ENCODE measurements at regions not wholly inside any gene's neighbourhood (a gene's known extent, or its start where the extent isn't known, plus 50 kb on each side); places are given as distances from the start of the nearest gene placed in this dataset.
"Not testable (repeated sequence)": the region's sequence is repeated elsewhere in the genome, so short reads cannot be mapped to it uniquely, and the experiment has no call there.

DNA sequence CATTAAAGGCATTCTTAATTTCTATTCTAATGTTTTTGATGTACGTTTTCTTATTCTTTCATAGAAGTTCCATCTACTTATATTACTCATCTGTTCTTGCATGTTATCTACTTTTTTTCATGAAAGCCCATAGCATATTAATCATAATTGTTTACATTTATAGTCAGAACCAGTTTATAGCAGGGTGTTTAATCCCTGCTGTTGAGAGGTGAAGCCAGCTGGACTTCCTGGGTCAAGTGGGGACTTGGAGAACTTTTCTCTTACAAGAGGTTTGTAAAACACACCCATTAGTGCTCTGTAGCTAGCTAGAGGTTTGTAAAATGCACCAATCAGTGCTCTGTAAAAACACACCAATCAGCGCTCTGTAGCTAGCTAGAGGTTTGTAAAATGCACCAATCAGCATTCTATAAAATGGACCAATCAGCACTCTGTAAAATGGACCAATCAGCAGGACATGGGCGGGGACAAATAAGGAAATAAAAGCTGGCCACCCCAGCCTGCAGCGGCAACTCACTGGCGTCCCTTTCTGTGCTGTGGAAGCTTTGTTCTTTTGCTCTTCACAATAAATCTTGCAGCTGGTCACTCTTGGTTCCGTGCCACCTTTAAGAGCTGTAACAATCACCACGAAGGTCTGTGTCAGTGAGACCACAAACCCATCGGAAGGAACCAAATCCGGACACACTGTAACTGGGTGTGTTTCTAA lies 120.6 kb downstream of the TANC2 start:
- H3K4me2 ChIP-seq (ENCODE audit: low read length) = no peak overlapping the region
- H3K9me3 ChIP-seq (ENCODE audit: control insufficient read depth, low read length) = no peaks in the 10 kb centered on the region
- TF ChIP-seq, protein P1, sequence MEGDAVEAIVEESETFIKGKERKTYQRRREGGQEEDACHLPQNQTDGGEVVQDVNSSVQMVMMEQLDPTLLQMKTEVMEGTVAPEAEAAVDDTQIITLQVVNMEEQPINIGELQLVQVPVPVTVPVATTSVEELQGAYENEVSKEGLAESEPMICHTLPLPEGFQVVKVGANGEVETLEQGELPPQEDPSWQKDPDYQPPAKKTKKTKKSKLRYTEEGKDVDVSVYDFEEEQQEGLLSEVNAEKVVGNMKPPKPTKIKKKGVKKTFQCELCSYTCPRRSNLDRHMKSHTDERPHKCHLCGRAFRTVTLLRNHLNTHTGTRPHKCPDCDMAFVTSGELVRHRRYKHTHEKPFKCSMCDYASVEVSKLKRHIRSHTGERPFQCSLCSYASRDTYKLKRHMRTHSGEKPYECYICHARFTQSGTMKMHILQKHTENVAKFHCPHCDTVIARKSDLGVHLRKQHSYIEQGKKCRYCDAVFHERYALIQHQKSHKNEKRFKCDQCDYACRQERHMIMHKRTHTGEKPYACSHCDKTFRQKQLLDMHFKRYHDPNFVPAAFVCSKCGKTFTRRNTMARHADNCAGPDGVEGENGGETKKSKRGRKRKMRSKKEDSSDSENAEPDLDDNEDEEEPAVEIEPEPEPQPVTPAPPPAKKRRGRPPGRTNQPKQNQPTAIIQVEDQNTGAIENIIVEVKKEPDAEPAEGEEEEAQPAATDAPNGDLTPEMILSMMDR (IDR thresholded peaks at IDR 0.05) = no peak
- no peaks in the 10 kb centered on the region for H3K36me3 ChIP-seq (ENCODE audit: control insufficient read depth, insufficient read depth, low read length)
- H3K4me1 ChIP-seq = peaks cover 3% of the 10 kb centered on the region
- H3K4me3 ChIP-seq (ENCODE audit: low read depth, low read length) = no peak overlapping the region
- no peak overlapping the region for H3K27ac ChIP-seq
- no peaks in the 10 kb centered on the region for H3K27me3 ChIP-seq (ENCODE audit: control insufficient read depth, insufficient read depth, low read length)
- H3K9ac ChIP-seq = no peak overlapping the region
- H2AFZ ChIP-seq = no peak overlapping the region
- H3K79me2 ChIP-seq = peaks cover 17% of the 10 kb centered on the region

DNA sequence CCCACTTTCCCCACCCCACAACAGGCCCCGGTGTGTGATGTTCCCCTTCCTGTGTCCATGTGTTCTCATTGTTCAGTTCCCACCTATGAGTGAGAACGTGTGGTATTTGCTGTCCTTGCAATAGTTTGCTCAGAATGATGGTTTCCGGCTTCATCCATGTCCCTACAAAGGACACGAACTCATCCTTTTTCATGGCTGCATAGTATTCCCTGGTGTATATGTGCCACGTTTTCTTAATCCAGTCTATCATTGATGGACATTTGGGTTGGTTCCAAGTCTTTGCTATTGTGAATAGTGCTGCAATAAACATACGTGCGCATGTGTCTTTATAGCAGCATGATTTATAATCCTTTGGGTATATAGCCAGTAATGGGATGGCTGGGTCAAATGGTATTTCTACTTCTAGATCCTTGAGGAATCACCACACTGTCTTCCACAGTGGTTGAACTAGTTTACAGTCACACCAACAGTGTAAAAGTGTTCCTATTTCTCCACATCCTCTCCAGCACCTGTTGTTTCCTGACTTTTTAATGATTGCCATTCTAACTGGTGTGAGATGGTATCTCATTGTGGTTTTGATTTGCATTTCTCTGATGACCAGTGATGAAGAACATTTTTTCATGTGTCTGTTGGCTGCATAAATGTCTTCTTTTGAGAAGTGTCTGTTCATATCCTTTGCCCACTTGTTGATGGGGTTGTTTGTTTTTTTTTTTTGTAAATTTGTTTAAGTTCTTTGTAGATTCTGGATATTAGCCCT lies 124.5 kb downstream of the TANC2 start:
- H3K4me2 ChIP-seq (ENCODE audit: low read length); H3K9ac ChIP-seq: not testable (repeated sequence)

DNA sequence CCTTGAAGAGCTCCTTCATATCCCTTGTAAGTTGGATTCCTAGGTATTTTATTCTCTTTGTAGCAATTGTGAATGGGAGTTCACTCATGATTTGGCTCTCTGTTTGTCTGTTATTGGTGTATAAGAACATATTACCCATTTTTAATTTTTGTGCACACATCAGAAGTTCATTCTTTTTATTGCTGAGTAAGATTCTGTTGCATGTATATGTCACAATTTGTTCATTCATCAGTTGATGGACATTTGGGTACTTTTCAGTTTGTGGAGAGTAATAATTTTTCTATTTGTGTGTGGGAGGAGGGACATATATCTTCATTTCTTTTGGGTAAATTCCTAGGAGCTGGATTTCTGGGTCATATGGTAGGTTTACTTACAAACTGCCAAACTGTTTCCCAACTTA lies 125.9 kb downstream of the TANC2 start:
- peaks cover 15% of the 10 kb centered on the region for H3K79me2 ChIP-seq
- not testable (repeated sequence) for H3K27me3 ChIP-seq (ENCODE audit: control insufficient read depth, insufficient read depth, low read length); H3K27ac ChIP-seq; H3K4me3 ChIP-seq (ENCODE audit: low read depth, low read length); H3K36me3 ChIP-seq (ENCODE audit: control insufficient read depth, insufficient read depth, low read length); H3K9me3 ChIP-seq (ENCODE audit: control insufficient read depth, low read length); H2AFZ ChIP-seq; H3K4me1 ChIP-seq; H3K9ac ChIP-seq; H3K4me2 ChIP-seq (ENCODE audit: low read length)

More for the DNA sequence above, 124.5 kb downstream of the TANC2 start:
- not testable (repeated sequence) for H3K4me1 ChIP-seq; H3K27ac ChIP-seq; H3K4me3 ChIP-seq (ENCODE audit: low read depth, low read length); H3K9me3 ChIP-seq (ENCODE audit: control insufficient read depth, low read length); H3K36me3 ChIP-seq (ENCODE audit: control insufficient read depth, insufficient read depth, low read length); H3K27me3 ChIP-seq (ENCODE audit: control insufficient read depth, insufficient read depth, low read length); H2AFZ ChIP-seq
- peaks cover 20% of the 10 kb centered on the region for H3K79me2 ChIP-seq

DNA sequence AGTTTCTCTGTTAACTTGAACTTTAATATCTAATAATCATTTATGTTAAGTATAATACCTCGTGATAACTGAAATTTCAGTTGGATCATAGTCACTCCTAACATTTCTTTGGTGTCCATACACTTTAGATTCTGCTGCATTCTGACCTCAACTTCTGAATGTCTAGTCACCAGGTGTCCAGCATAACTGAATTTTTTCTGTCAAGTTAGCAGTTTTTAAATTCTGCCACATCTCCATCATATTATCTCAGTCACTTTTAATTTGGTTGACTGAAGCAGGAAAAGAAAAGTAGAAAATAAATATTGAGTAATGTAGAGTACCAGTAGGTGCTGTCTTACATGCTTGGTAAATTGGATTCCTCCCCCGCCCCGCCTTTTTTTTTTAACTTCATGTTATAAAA lies 128.6 kb downstream of the TANC2 start:
- Histone ChIP-seq H2AFZ (no peak overlapping the region), H3K4me3 (ENCODE audit: low read depth, low read length) (no peak overlapping the region), H3K27me3 (ENCODE audit: control insufficient read depth, insufficient read depth, low read length) (no peaks in the 10 kb centered on the region), H3K4me1 (no peaks in the 10 kb centered on the region), H3K79me2 (peaks cover 18% of the 10 kb centered on the region), H3K4me2 (ENCODE audit: low read length) (no peak overlapping the region), H3K36me3 (ENCODE audit: control insufficient read depth, insufficient read depth, low read length) (no peaks in the 10 kb centered on the region), H3K9ac (no peak overlapping the region), H3K27ac (no peak overlapping the region), H3K9me3 (ENCODE audit: control insufficient read depth, low read length) (no peaks in the 10 kb centered on the region)
- TF ChIP-seq, protein P1 (IDR thresholded peaks at IDR 0.05) = no peak

DNA sequence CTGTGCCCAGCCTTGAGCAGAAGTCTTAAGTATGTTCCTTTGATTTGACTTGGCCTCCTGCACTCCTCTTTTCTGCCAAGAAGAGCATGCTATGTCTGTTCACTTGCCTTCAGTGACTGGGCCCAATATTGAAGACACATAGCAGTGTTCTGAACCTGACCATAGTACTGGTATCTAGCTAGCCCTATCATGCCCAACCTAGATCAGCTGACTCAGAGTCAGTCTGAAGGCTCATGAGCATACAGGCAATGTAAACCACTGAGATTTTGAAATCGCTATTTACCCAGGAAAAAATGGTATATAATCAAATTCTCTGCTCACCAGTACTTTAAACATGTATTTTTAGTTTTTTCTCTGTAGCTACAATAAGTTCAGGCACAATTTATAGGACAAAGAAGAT lies 129.4 kb downstream of the TANC2 start:
- Histone ChIP-seq H3K9me3 (ENCODE audit: control insufficient read depth, low read length) (no peaks in the 10 kb centered on the region), H3K27me3 (ENCODE audit: control insufficient read depth, insufficient read depth, low read length) (no peaks in the 10 kb centered on the region), H3K27ac (no peak overlapping the region), H3K4me2 (ENCODE audit: low read length) (no peak overlapping the region), H3K4me3 (ENCODE audit: low read depth, low read length) (no peak overlapping the region), H3K4me1 (no peaks in the 10 kb centered on the region), H3K36me3 (ENCODE audit: control insufficient read depth, insufficient read depth, low read length) (no peaks in the 10 kb centered on the region), H3K79me2 (peaks cover 15% of the 10 kb centered on the region), H3K9ac (no peak overlapping the region), H2AFZ (no peak overlapping the region)
- TF ChIP-seq, protein P1 (IDR thresholded peaks at IDR 0.05) = no peak
